GM12872 (cell line): ENCODE measurements at regions not wholly inside any gene's neighbourhood (a gene's known extent, or its start where the extent isn't known, plus 50 kb on each side); places are given as distances from the start of the nearest gene placed in this dataset.

Source experiments
- CTCF ChIP-seq: IDR thresholded peaks from 3 replicates; pipeline ENCODE4 v1.5.1; 2011; ENCODE audit warnings: low read depth, mild to moderate bottlenecking, low read length, moderate library complexity; ENCODE audit not compliant: insufficient read depth

- no peak for TF ChIP-seq CTCF
Observed at GRCh38 chr1:101371259-101371658, 134.4 kb downstream of the S1PR1 start.

GRCh38 chr1:101373570-101373969 is 136.8 kb downstream of the S1PR1 start:
- TF ChIP-seq CTCF: no peak

GRCh38 chr1:101376121-101377083 is 139.6 kb downstream of the S1PR1 start:
- TF ChIP-seq CTCF: no peak

- TF ChIP-seq CTCF: no peak
Observed at GRCh38 chr1:101377084-101377835, 140.4 kb downstream of the S1PR1 start.

GRCh38 chr1:101379037-101379436 is 142.2 kb downstream of the S1PR1 start:
- no peak for TF ChIP-seq CTCF

- TF ChIP-seq CTCF: no peak
Observed at GRCh38 chr1:101379950-101380349, 143.1 kb downstream of the S1PR1 start.

GRCh38 chr1:101382135-101382534 is 145.3 kb downstream of the S1PR1 start:
- TF ChIP-seq CTCF: no peak
